HCT116 (cell line): ENCODE measurements at regions not wholly inside any gene's neighbourhood (a gene's known extent, or its start where the extent isn't known, plus 50 kb on each side); places are given as distances from the start of the nearest gene placed in this dataset.
"Not testable (repeated sequence)": the region's sequence is repeated elsewhere in the genome, so short reads cannot be mapped to it uniquely, and the experiment has no call there.

Source experiments
- CTCF ChIP-seq, 3 experiments: fragments of 200-600 bp in 1 of 3; sonication (generic) in 1 of 3; IDR thresholded peaks in 2 of 3; conservative IDR thresholded peaks in 1 of 3; 2 replicates each; pipeline ENCODE4 v1.5.1; 2012 to 2017; ENCODE audit warnings: low read depth in 2 of 3, low read length in 2 of 3, antibody characterized with exemption in 1 of 3, borderline replicate concordance in 1 of 3, control low read depth in 1 of 3, mild to moderate bottlenecking in 1 of 3, mixed read lengths in 1 of 3, mixed run types in 1 of 3, moderate library complexity in 1 of 3; ENCODE audit not compliant: insufficient read depth in 1 of 3
- EGR1 ChIP-seq: IDR thresholded peaks from 2 replicates; pipeline ENCODE4 v1.6.1; 2012; ENCODE audit warnings: low read depth
- ELF1 ChIP-seq: IDR thresholded peaks from 2 replicates; pipeline ENCODE4 v1.6.1; 2012; ENCODE audit warnings: low read depth, borderline replicate concordance
- EZH2 ChIP-seq: fragments of 200-600 bp; sonication (generic); IDR thresholded peaks from 2 replicates; pipeline ENCODE4 v1.6.1; 2017; ENCODE audit warnings: antibody characterized with exemption, mixed run types
- JUND ChIP-seq: IDR thresholded peaks from 2 replicates; pipeline ENCODE4 v1.6.1; 2012
- POLR2A ChIP-seq: IDR thresholded peaks from 2 replicates; pipeline ENCODE4 v1.7.0; 2011; ENCODE audit warnings: borderline replicate concordance; ENCODE audit not compliant: insufficient read depth, insufficient read length; ENCODE audit errors: extremely low read depth
- SIN3A ChIP-seq: IDR thresholded peaks from 2 replicates; pipeline ENCODE4 v1.6.1; 2012; ENCODE audit warnings: low read depth
- TCF7L2 ChIP-seq: IDR thresholded peaks from 2 replicates; pipeline ENCODE4 v1.7.0; 2011; ENCODE audit warnings: borderline replicate concordance, inconsistent platforms; ENCODE audit not compliant: insufficient read depth, insufficient read length; ENCODE audit errors: extremely low read depth
- YY1 ChIP-seq: IDR thresholded peaks from 2 replicates; pipeline ENCODE4 v1.6.1; 2011; ENCODE audit warnings: low read length, low read depth, moderate library complexity, mild to moderate bottlenecking; ENCODE audit not compliant: insufficient replicate concordance; ENCODE audit errors: extremely low read depth
- TF ChIP-seq, protein P1 (sequence below): IDR thresholded peaks from 2 replicates; pipeline ENCODE4 v1.6.1; 2012

DNA sequence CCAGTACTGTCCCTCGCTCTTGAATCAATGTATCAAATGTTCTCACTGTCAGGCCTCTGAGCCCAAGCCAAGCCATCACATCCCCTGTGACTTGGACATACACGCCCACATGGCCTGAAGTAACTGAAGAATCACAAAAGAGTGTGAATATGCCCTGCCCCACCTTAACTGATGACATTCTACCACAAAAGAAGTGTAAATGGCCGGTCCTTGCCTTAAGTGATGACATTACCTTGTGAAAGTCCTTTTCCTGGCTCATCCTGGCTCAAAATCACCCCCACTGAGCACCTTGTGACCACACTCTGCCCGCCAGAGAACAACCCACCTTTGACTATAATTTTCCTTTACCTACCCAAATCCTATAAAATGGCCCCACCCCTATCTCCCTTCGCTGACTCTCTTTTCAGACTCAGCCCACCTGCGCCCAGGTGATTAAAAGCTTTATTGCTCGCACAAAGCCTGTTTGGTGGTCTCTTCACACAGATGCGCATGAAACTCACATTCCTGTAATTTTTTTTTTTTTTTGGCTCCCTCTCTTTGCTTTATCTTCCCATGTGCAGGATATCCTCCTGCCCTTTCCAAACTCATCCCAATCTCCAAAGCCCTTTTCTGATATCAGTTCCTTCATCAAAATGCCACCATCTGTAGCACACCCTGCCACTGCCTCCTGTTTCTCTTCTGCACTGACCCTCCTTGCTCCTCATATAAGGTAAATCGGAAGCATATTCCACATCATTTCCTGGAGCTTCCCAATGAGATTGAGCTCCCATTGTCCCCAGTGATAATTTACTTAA, 255.7 kb upstream of the SPTLC3 start:
- not testable (repeated sequence) for TF ChIP-seq TCF7L2; ELF1; CTCF (IDR thresholded peaks at IDR 0.05 in 2 of 3, conservative IDR thresholded peaks at IDR 0.05 in 1 of 3; ENCODE audit: borderline replicate concordance in 1 of 3, insufficient read depth in 1 of 3, low read depth in 2 of 3, low read length in 2 of 3); EGR1; JUND; YY1; EZH2; POLR2A; SIN3A
- TF ChIP-seq, protein P1, sequence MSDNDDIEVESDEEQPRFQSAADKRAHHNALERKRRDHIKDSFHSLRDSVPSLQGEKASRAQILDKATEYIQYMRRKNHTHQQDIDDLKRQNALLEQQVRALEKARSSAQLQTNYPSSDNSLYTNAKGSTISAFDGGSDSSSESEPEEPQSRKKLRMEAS: not testable (repeated sequence)
